ENCODE measurements at regions not wholly inside any gene's neighbourhood (a gene's known extent, or its start where the extent isn't known, plus 50 kb on each side); places are given as distances from the start of the nearest gene placed in this dataset.

GRCh38 chr15:39194106-39194830, 386.6 kb upstream of the THBS1 start:
- no peak for DNase-seq

- DNase-seq = no peak
Measured at GRCh38 chr15:39195961-39196486, 384.9 kb upstream of the THBS1 start.

GRCh38 chr15:39198044-39199000, 382.6 kb upstream of the THBS1 start:
- DNase-seq = no peak

- no peak for DNase-seq
Measured at GRCh38 chr15:39199076-39199475, 381.8 kb upstream of the THBS1 start.

GRCh38 chr15:39200586-39200985, 380.3 kb upstream of the THBS1 start:
- DNase-seq = no peak

- DNase-seq = no peak
Measured at GRCh38 chr15:39202641-39203040, 378.2 kb upstream of the THBS1 start.

- no peak for DNase-seq
Measured at GRCh38 chr15:39204031-39204430, 376.8 kb upstream of the THBS1 start.

- no peak for DNase-seq
Measured at GRCh38 chr15:39205081-39205480, 375.8 kb upstream of the THBS1 start.

- no peak for DNase-seq
Measured at GRCh38 chr15:39205506-39206371, 375.1 kb upstream of the THBS1 start.

GRCh38 chr15:39207532-39208115, 373.3 kb upstream of the THBS1 start:
- no peak for DNase-seq

GRCh38 chr15:39208187-39208586, 372.7 kb upstream of the THBS1 start:
- DNase-seq = no peak

GRCh38 chr15:39209548-39210211, 371.2 kb upstream of the THBS1 start:
- DNase-seq = no peak

- no peak for DNase-seq
Measured at GRCh38 chr15:39211108-39211979, 369.5 kb upstream of the THBS1 start.

- DNase-seq = no peak
Measured at GRCh38 chr15:39213385-39213840, 367.5 kb upstream of the THBS1 start.

- DNase-seq = no peak
Measured at GRCh38 chr15:39215015-39215414, 365.9 kb upstream of the THBS1 start.

GRCh38 chr15:39216816-39217215, 364.1 kb upstream of the THBS1 start:
- DNase-seq = no peak

- no peak for DNase-seq
Measured at GRCh38 chr15:39219608-39220007, 361.3 kb upstream of the THBS1 start.

GRCh38 chr15:39226169-39226937, 354.5 kb upstream of the THBS1 start:
- no peak for DNase-seq

GRCh38 chr15:39227001-39227400, 353.9 kb upstream of the THBS1 start:
- no peak for DNase-seq

- DNase-seq = no peak
Measured at GRCh38 chr15:39228889-39229288, 352.0 kb upstream of the THBS1 start.
